ENCODE measurements at regions not wholly inside any gene's neighbourhood (a gene's known extent, or its start where the extent isn't known, plus 50 kb on each side); places are given as distances from the start of the nearest gene placed in this dataset.

DNA sequence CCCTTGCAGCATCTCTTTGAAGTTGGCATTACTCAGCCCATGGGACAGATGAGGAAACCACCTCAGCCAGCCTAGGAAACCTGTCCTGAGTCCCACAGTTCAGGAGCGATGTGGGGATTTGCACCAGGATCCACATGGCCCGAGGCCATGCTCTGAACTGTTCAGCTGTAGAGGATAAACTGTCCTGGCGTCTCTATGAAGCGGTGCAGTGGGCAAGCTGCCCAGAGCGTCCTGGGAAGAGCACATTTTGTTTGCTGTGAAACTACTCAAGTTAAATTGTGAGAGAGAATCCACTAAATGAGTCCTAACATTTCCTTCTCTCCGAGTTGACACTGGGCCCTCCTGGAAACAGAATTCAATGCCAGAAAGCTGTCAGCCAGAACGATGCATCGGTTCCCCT is 276.6 kb upstream of the TNRC6C start:
- DNase-seq (ENCODE audit: insufficient read length, low spot score) (no peak), FAIRE-seq (no peak)

DNA sequence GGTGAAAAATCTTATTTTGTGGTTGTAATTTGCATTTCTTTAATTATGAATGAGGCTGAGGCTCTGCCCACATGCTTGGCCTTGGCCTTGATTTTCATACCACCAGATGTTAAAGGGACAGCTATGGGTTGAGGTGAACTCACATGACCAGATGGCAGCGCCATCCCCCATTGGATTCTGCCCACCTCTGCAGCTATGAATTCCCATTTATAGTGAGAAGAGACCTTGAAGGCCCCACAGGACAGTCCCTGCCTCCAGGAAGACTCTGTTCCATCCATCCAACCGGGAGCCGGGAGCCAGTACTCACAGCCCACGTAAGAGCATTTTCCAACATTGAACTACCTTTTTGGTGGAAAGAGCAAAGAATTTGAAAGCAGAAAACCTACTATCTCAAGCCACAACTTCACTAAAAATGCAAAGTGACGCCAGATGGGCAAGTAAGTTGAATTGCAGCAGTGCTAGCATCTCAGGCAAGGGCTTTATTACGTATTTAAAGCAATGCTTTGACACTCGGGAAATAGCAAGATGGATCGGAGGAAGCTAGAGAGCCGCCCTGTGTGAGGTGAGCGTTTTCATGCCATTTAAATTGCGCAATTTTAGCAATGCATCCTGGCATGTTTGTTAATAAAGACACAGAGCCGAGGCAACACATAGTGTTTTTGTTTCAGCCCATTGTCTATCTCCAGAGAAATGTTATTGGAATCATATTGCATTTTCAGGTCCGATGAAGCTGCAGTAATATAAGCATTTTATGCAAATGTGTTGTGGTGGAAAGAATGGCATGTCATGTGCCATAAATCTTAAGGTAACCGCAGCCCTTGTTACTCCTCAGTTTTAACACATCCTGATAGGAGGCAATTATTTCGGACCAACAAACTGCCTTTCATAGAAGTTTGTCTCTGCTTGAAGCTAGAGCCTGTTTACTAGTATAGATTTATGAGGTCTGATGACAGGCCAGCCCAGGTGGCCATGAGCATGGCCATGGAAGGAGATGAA is 273.4 kb upstream of the TNRC6C start:
- no peak for FAIRE-seq
- DNase-seq (ENCODE audit: insufficient read length, low spot score): no peak

DNA sequence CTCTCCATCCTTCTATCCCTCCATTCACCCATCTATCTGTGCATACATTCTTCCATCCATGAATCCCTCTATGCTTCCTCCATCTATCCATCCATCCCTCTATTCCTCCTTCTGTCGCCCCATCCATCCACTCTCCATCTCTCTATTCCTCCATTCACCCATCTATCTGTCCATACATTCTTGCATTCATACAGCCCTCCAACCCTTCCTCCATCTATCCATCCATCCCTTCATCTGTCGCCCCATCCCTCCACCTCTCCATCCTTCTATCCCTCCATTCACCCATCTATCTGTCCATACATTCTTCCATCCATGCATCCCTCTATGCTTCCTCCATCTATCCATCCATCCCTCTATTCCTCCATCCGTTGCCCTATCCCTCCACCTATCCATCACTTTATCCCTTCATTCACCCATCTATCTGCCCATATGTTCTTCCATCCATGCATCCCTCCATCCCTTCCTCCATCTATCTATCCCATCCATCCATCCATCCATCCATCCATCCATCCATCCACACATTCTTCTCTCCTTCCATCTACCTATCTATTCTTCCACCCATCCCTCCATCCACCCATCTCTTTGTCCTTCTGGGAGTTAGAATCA is 272.5 kb upstream of the TNRC6C start:
- FAIRE-seq (no peak), DNase-seq (ENCODE audit: insufficient read length, low spot score) (no peak)

DNA sequence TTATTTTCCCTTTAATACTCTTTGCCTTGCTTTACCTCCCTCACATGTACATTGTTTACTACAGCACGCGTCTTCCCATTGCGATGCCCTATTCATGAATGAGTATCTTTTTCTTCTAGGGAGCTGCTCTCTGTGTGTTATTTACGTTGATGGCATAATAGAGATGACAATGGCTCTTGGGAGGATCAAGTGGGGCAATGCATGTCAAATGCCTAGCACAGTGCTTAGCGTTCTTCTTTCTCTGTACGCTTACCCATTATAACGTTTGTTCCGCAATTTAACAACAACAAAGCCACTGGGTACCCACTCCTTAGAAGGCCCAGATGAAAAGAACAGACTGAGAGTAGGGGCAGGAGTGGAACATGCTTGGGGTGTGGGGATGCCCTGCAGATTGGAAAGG is 271.6 kb upstream of the TNRC6C start:
- DNase-seq (ENCODE audit: insufficient read length, low spot score) (no peak), FAIRE-seq (no peak)

DNA sequence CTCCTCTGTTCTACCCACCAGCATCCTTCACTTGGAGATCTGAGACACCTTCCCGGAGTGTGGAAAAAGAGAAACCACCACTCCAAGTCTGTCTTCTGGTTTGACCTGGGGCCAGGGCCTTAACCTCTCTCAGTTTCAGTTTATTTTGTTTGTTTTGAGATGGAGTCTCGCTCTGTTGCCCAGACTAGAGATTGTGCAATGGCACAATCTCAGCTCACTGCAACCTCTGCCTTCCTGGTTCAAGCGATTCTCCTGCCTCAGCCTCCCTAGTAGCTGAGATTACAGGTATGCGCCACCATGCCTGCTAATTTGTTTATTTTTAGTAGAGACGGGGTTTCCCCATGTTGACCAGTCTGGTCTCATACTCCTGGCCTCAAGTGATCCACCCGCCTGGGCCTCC is 271.1 kb upstream of the TNRC6C start:
- DNase-seq (ENCODE audit: insufficient read length, low spot score) (no peak), FAIRE-seq (no peak)

DNA sequence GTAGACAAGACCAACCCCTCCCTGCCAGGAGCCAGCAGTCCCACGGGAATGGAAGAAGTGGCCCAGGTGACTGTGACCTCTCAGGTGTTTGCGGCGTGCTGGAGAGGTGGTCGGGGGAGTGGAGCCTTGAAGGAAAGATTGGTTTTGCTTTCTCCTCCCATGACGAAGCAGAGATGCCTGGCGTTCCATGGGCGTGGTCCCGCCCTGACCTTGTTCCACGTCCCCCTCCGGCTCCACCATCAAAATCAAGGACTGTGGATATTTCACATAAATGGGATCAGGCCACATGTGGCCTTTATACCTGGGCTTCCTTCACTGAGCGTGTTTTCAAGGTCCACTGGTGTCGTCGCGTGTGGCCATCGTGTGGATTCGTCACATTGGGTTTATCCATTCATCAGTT is 270.6 kb upstream of the TNRC6C start:
- no peak for DNase-seq (ENCODE audit: insufficient read length, low spot score)
- FAIRE-seq: no peak

DNA sequence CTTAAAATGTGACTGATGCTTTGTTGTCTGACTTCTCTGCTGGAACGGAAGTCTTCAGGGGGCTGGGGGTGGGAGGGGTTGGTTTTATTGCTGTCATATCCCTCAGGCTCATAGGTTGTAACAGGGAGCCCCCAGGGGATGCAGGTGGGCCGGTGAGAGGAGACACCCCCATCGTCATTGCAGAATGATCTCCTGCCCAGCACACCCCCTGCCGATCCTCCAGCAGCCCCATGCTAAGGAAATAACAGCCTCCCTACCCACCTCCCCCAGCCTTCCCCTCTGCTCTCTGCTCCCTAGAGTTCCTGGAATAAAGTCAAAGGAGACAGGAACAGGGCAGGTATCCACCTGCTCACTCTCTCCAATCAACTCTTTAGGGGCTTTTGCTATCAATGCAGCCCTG is 270.1 kb upstream of the TNRC6C start:
- FAIRE-seq (no peak), DNase-seq (ENCODE audit: insufficient read length, low spot score) (no peak)

DNA sequence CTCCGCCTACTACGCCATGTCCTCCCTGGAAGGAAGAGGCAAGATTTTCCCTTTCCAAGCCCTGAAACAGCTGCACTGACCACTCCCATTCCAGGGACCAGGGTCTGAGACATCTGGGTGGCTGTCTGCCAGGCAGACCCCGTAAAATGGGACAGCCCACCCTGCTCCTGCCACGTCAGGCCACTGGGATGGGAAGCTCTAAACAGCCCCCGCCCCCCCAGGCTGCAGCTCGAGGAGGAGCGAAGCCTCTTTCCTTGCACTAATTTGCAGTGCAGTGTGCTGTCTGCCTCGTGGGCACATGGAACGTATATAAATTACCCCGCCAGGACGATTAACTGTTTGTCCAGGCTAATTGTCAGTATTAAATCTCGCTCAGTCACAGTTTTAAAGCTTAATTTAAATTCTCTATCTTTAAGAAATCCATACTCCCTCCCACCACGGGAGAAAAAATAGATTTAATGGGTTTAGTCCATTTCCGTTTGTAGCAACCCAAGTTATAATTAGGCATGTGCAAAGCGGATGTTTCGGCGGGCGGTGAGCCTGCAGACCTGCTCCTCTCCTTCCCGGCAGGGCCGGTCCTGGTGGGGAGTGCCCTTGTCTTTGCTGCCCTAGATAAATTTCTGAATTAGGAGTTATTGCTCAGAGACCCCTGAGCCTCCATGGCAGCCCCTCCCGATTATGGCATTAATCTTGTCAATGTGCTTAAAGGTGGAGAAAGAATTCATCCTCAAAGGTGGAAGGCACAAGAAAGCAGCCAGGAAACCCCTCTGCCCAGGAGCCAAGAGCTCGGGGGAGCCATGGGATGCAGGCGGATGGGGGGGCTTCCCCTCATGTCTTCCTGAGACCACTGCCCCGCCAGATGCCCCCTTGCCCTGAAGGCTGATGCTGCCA is 268.0 kb upstream of the TNRC6C start:
- peak; percentile 4 for FAIRE-seq

DNA sequence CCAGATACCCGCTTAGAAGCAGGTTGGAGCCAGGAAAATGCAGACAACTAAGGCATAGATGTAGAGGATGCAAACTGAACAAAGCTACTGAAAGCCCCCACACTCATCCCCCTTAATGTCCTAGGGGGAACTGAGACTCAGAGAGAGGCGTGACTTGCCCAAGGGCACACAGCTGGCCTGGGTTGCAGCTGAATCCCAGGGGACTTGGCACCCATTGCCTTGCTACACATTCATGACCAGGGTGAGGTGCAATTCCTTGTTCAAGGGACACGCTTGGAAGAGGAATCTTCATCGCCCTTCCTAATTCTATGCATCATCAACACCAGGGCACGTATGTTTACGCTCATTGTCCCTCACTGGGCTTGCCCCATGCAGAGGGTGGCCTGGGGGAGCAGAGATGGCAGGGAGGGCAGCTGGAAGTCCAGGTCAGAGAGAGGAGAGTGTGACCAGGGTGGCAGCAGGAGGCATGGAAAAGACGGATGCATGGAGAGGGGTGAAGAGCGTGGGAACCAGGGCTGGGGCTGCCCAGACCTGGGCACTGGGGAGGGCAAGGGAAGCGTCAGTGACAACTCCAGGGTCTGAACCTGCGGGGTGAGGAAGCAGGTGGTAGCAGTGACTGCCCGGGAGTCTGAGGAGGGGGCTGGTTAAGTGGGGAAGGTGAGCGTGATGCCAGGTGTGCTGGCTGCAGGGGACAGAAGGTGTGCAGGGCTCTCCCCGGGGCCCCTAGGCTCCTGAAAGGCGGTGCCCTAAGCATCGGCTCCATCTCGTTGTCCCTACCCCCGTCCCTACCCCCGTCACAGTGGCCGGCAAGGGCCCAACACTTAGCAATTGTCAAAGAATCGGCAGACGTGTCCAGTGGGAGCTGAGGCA is 267.1 kb upstream of the TNRC6C start:
- FAIRE-seq (no peak), DNase-seq (ENCODE audit: insufficient read length, low spot score) (no peak)

More for the DNA sequence above, 268.0 kb upstream of the TNRC6C start:
- DNase-seq (ENCODE audit: insufficient read length, low spot score): no peak

DNA sequence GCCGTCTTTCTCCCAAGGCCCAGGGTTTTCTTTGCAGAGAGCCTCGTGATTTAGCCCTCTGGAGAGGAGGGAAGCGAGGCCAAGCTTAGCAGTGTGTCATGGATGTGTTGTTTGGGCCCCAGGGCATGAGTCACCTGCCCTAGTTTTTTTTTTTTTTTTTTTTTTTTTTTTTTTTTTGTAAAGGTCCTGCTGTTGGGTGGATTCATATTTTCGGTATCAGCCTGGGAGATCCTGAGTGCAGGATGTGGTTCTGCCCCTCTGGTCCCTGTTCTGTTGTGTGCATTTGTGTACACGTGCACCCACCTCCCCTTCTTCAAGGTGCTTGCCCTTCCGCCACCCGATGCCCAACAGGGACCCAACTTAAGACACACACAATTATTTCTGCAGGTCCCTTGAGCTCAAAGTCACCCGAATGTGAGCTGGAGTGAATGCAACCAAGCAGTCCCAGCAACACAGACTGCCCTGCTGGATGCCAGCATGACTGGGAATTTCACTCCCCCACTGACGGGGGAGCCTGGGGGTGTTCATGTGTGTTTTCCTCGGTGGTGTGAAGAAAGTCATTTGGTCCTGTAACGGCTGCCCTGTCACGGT is 265.8 kb upstream of the TNRC6C start:
- FAIRE-seq: no peak
- DNase-seq (ENCODE audit: insufficient read length, low spot score): no peak

DNA sequence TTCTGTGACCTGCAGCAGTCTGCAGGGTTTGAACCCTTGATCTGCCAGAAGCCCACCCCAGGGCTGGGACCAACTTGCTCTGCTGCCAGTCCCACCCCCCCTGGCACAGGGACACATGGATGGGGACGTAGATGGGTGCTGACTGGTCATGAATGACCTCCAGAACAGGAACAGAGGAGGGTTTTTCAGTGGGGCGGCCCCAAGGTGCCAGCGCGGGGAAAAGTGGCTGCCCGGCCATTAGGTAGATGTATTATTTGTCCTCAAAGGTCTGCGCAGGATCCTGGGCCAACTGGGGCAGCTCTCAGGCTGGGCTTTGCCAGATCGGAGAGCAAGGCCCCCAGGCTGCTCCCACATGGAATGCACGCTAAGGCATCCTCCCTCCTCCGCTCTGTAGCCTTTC is 265.2 kb upstream of the TNRC6C start:
- FAIRE-seq (no peak), DNase-seq (ENCODE audit: insufficient read length, low spot score) (no peak)

DNA sequence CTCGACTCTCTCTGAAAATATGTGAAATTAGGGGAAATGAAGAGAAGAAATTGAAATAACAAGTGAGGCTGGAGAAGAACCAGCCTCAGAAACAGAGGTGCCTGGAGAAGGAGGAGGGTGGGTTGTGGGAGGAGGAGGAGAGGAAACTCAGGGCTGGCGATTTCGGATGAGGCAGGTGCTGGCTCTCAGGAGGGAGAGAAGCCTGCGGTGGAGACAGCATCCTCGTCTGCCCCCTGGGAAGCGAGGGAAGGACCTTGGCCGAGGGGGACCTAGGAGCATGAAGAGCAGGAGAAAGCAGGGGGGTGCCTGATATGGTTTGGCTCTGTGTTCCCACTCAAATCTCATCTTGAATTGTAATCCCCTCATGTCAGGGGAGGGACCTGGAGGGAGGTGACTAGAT is 264.7 kb upstream of the TNRC6C start:
- no peak for DNase-seq (ENCODE audit: insufficient read length, low spot score)
- no peak for FAIRE-seq

DNA sequence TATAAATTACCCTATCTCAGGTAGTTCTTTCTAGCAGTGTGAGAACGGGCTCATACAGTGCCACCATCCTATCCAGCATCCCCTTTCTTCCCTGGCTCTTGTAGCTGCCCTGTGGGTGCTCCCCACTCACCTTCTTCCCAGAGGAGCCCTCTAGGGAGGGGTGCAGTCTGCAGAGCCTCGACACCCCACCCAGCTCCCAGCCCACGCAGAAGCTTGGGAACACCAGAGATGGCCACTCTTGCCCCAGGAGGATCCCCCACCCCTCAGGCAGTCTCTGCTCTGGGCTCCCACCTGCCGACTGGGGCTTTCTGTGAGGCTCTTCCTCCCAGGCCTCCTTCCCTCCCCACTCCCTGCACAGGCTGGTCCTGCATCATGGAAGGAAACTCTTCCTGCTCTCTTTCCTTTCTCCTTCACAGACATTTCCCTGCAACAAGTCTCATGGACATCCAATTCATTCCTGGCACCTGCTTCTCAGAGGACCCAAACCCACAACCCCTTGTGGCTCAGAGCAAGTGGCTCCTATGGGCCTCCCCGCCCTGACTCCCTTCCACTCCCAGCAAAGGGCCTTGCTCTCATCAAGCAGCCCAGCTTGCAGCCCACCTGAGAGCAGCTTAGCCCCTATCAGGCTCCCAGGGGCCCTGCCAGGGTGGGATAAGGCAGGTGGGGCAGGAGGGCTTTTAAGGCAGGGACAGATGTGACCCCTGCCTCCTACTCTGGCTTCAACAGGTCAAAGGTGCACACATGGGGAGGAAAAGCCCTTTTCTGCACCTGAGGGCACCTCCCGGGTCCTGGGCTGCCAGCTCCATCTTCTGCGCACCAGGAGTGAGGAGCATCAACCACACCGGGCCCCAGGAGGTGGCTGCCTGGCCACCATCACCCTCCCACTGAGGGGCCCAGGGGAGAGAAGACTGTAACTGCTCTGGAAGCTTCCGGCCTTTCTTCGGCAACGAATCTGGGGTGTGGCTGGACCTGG is 263.8 kb upstream of the TNRC6C start:
- no peak for DNase-seq (ENCODE audit: insufficient read length, low spot score)
- FAIRE-seq: no peak

DNA sequence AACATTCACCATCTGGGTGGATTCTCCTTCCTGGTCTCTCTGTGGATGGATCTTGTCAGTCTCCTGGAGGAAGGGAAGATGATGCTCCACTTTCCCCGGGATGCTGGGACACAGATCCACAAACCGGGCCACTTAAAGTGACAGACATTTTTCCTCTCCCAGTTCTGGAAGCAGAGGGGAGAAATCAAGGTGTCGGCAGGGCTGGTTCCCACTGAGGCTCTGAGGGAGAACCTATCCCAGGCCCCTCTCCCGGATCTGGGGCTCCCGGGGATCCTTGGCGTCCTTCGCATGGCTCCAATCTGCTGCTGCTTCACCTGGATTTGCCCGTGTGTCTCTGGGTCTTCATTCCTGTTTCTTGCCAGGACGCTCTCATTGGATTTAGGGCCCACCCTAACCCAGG is 263.1 kb upstream of the TNRC6C start:
- no peak for FAIRE-seq
- DNase-seq (ENCODE audit: insufficient read length, low spot score): no peak

DNA sequence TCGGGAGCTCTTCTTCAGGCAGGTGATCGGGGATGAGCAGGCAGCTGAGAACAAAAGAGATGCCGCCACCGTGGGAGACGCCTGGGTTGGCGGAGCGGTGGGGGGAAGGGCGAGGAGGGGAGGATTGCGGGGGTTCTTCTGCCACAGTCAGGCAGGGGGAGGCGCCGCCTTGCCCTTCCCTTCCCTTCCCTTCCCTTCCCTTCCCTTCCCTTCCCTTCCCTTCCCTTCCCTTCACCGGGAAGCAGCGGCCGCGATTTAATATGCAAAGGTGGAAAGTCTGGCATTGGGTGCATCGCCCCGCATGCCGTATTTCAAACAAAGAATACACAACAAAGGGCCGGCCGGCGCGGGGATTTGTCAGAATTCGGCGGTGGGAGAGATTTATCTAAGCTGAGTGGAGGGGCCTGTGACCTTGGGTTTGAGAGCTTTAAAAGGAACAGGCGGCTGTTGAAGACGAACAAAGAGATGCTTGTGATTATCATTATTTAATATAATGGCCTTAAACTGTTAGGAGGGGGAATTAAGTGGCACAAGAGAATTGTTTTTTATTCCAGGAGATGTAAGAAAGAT is 262.3 kb upstream of the TNRC6C start:
- DNase-seq (ENCODE audit: insufficient read length, low spot score) (no peak), FAIRE-seq (no peak)

DNA sequence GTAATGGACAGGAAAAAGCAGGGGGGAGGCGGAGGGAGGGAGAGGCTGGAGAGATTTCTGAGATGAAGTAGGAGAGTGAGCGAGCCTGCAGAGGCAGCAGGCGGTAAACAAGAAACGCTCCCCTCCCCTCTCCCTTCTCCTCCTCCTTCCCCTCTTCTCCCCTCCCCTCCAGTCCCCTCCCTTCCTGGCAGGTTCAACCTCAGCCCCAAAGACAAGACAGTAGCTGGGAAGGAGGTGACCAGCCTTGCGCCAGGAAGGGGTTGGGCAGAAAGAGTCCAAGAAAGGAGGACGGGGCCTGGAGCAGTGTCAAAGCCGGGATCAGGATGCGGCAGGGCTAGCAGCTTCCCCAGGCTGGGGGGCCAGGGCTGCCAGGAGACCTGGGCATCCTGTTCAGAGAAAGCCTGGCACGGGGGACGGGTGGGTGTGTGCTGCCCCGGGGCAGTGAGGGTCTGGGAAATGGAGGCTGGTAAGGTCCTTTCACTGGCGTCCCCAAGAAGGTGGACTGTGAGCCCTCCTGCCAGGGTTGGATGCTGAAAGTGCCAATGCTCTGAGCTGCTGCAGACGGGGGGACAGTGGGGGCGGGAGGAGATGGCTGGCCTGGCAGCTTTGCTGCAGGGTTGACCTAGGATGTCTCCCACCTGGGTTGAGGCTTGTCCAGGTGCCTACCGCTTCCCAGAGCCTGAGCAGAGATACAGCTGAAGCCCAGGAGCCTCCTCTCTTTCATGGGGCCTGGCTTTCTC is 261.6 kb upstream of the TNRC6C start:
- no peak for FAIRE-seq

DNA sequence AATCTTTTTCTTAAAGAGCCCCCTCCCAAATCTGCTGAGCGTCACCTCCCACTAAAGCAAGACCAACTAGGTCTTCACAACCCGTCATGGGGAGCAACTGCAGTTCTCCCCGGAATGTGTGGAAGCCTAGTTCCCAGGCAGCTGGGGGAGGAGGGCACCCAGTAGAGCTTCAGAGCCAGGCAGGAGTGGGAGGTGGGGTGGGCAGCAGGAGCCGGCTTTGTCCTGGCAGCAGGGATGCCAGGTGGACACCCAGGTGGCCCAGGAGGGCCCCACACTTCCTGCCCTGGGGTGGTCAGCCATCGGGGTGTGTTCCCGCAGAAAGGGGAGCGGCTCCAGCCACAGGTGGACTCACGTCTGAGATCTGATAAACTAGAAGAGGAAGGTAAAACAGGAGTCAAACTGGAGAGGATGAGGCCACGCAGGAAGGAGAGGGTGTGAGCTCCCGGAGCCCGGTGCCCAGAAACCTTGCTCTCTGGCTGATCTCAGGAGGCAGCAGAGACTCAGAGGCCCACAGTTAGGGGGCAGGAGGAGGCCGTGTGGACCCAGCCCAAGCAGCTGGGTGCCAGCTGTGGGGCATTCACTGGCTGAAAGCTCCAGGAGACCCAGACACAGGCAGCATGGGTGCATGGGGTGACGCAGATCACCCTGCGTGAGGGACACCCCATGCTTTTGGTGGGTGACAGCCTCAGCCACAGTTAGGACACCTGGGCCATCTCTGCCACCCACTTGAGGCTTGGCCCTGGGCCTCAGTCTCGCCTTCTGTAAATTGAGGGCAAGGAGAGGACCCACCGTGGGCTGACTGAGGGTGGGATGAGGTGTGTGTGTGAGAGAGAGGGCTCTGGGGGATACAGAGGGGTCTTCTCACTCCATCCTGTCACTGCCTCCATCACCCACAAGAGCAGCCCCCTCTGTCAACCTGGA is 260.8 kb upstream of the TNRC6C start:
- DNase-seq (ENCODE audit: insufficient read length, low spot score): no peak
- no peak for FAIRE-seq

More for the DNA sequence above, 261.6 kb upstream of the TNRC6C start:
- no peak for DNase-seq (ENCODE audit: insufficient read length, low spot score)
